Parathyroid adenoma (tissue), 2 donors: ENCODE measurements at regions not wholly inside any gene's neighbourhood (a gene's known extent, or its start where the extent isn't known, plus 50 kb on each side); places are given as distances from the start of the nearest gene placed in this dataset.

Source experiments
- H2AFZ ChIP-seq: fragments of 300-600 bp; sonication (generic); one replicate; pipeline ENCODE4 v1.7.0; 2017; ENCODE audit warnings: antibody characterized with exemption, mild to moderate bottlenecking
- H3K27ac ChIP-seq: fragments of 300-600 bp; sonication (generic); one replicate; pipeline ENCODE4 v1.7.0; 2017
- H3K27me3 ChIP-seq: fragments of 300-600 bp; sonication (generic); one replicate; pipeline ENCODE4 v1.7.0; 2017; ENCODE audit warnings: low read length; ENCODE audit not compliant: control insufficient read depth, insufficient read depth
- H3K36me3 ChIP-seq: fragments of 300-600 bp; sonication (generic); one replicate; pipeline ENCODE4 v1.7.0; 2017; ENCODE audit warnings: low read length; ENCODE audit not compliant: control insufficient read depth, insufficient read depth
- H3K4me1 ChIP-seq: fragments of 300-600 bp; sonication (generic); one replicate; pipeline ENCODE4 v1.7.0; 2017; ENCODE audit warnings: control low read depth
- H3K4me2 ChIP-seq: fragments of 300-600 bp; sonication (generic); one replicate; pipeline ENCODE4 v1.7.0; 2017; ENCODE audit warnings: low read length
- H3K4me3 ChIP-seq: fragments of 300-600 bp; sonication (generic); one replicate; pipeline ENCODE4 v1.7.0; 2017; ENCODE audit warnings: low read depth, low read length
- H3K79me2 ChIP-seq: fragments of 300-600 bp; sonication (generic); one replicate; pipeline ENCODE4 v1.7.0; 2017; ENCODE audit warnings: control low read depth
- H3K9ac ChIP-seq: fragments of 300-600 bp; sonication (generic); one replicate; pipeline ENCODE4 v1.7.0; 2017; ENCODE audit warnings: mild to moderate bottlenecking
- H3K9me3 ChIP-seq: fragments of 300-600 bp; sonication (generic); one replicate; pipeline ENCODE4 v1.7.0; 2017; ENCODE audit warnings: low read length; ENCODE audit not compliant: control insufficient read depth
- CTCF ChIP-seq: fragments of 300-600 bp; sonication (generic); IDR thresholded peaks from one replicate; pipeline ENCODE4 v1.7.0; 2017; ENCODE audit warnings: antibody characterized with exemption, mild to moderate bottlenecking
- donor health status: primary hyperparathyroidism.

- Histone ChIP-seq H3K4me1 (no peaks in the 10 kb centered on the region), H3K36me3 (no peaks in the 10 kb centered on the region), H3K9ac (no peak overlapping the region), H3K27ac (no peak overlapping the region), H3K79me2 (no peaks in the 10 kb centered on the region), H3K27me3 (no peaks in the 10 kb centered on the region), H3K4me2 (no peak overlapping the region), H2AFZ (no peak overlapping the region), H3K4me3 (no peak overlapping the region), H3K9me3 (no peaks in the 10 kb centered on the region)
- no peak for TF ChIP-seq CTCF
Observed at GRCh38 chr7:125845686-125846085, 916.1 kb upstream of the POT1 start.

- no peak for TF ChIP-seq CTCF
- Histone ChIP-seq H3K79me2 (no peaks in the 10 kb centered on the region), H3K9me3 (no peaks in the 10 kb centered on the region), H3K4me2 (no peak overlapping the region), H3K36me3 (no peaks in the 10 kb centered on the region), H3K27ac (no peak overlapping the region), H3K27me3 (no peaks in the 10 kb centered on the region), H3K4me1 (no peaks in the 10 kb centered on the region), H3K4me3 (no peak overlapping the region), H2AFZ (no peak overlapping the region), H3K9ac (no peak overlapping the region)
Observed at GRCh38 chr7:125834421-125834820, 904.8 kb upstream of the POT1 start.

GRCh38 chr7:125833839-125834238 lies 904.2 kb upstream of the POT1 start:
- Histone ChIP-seq H3K27me3 (no peaks in the 10 kb centered on the region), H3K79me2 (no peaks in the 10 kb centered on the region), H3K27ac (no peak overlapping the region), H2AFZ (no peak overlapping the region), H3K9me3 (no peaks in the 10 kb centered on the region), H3K36me3 (no peaks in the 10 kb centered on the region), H3K4me3 (no peak overlapping the region), H3K4me2 (no peak overlapping the region), H3K9ac (no peak overlapping the region), H3K4me1 (no peaks in the 10 kb centered on the region)
- TF ChIP-seq CTCF: no peak

- Histone ChIP-seq H3K27me3 (no peaks in the 10 kb centered on the region), H3K79me2 (no peaks in the 10 kb centered on the region), H3K4me3 (no peak overlapping the region), H3K4me2 (no peak overlapping the region), H3K27ac (no peak overlapping the region), H3K9ac (no peak overlapping the region), H3K36me3 (no peaks in the 10 kb centered on the region), H2AFZ (no peak overlapping the region), H3K4me1 (no peaks in the 10 kb centered on the region), H3K9me3 (no peaks in the 10 kb centered on the region)
- TF ChIP-seq CTCF: no peak
Observed at GRCh38 chr7:125830743-125831142, 901.1 kb upstream of the POT1 start.

GRCh38 chr7:125828153-125828700 lies 898.6 kb upstream of the POT1 start:
- no peak overlapping the region for H3K4me2 ChIP-seq
- no peak overlapping the region for H3K4me3 ChIP-seq
- no peak overlapping the region for H3K9ac ChIP-seq
- no peaks in the 10 kb centered on the region for H3K79me2 ChIP-seq
- H3K36me3 ChIP-seq: no peaks in the 10 kb centered on the region
- no peaks in the 10 kb centered on the region for H3K27me3 ChIP-seq
- no peaks in the 10 kb centered on the region for H3K9me3 ChIP-seq
- no peaks in the 10 kb centered on the region for H3K4me1 ChIP-seq
- no peak overlapping the region for H3K27ac ChIP-seq
- H2AFZ ChIP-seq: no peak overlapping the region
- TF ChIP-seq CTCF: no peak
